ENCODE measurements at regions not wholly inside any gene's neighbourhood (a gene's known extent, or its start where the extent isn't known, plus 50 kb on each side); places are given as distances from the start of the nearest gene placed in this dataset.

GRCh38 chr2:78928502-78928901 lies 97.0 kb upstream of the REG3G start:
- TF ChIP-seq POLR2A (IDR thresholded peaks at IDR 0.05), result no peak
- TF ChIP-seq, protein P1, sequence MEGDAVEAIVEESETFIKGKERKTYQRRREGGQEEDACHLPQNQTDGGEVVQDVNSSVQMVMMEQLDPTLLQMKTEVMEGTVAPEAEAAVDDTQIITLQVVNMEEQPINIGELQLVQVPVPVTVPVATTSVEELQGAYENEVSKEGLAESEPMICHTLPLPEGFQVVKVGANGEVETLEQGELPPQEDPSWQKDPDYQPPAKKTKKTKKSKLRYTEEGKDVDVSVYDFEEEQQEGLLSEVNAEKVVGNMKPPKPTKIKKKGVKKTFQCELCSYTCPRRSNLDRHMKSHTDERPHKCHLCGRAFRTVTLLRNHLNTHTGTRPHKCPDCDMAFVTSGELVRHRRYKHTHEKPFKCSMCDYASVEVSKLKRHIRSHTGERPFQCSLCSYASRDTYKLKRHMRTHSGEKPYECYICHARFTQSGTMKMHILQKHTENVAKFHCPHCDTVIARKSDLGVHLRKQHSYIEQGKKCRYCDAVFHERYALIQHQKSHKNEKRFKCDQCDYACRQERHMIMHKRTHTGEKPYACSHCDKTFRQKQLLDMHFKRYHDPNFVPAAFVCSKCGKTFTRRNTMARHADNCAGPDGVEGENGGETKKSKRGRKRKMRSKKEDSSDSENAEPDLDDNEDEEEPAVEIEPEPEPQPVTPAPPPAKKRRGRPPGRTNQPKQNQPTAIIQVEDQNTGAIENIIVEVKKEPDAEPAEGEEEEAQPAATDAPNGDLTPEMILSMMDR (IDR thresholded peaks at IDR 0.05), result no peak

All from vagina (tissue), 2 donors.